Astrocyte (in vitro differentiated cells and primary cell): ENCODE measurements at regions not wholly inside any gene's neighbourhood (a gene's known extent, or its start where the extent isn't known, plus 50 kb on each side); places are given as distances from the start of the nearest gene placed in this dataset.

Experiments
- DNase-seq: peaks from one replicate; pipeline ENCODE4 v3.0.0-alpha.2; 2010; ENCODE audit warnings: low read depth
- FAIRE-seq: peaks from 2 replicates; lab custom pipeline; 2011; peaks lifted over from hg19 to GRCh38; lab: Jason Lieb, UNC
- H2AFZ ChIP-seq: 2 replicates; pipeline ENCODE4 v1.6.0; 2012; ENCODE audit warnings: low read depth, low read length, inconsistent platforms
- H3K27ac ChIP-seq: 2 replicates; pipeline ENCODE4 v1.5.1; 2011; ENCODE audit warnings: low read depth, low read length, inconsistent platforms
- H3K27me3 ChIP-seq: 2 replicates; pipeline ENCODE4 v1.6.0; 2011; ENCODE audit warnings: low read length, inconsistent platforms; ENCODE audit not compliant: insufficient read depth
- H3K36me3 ChIP-seq: 2 replicates; pipeline ENCODE4 v1.5.1; 2011; ENCODE audit warnings: low read length, inconsistent platforms; ENCODE audit not compliant: insufficient read depth
- H3K4me1 ChIP-seq: 2 replicates; pipeline ENCODE4 v1.5.1; 2011; ENCODE audit warnings: low read length, inconsistent platforms; ENCODE audit not compliant: insufficient read depth
- H3K4me2 ChIP-seq: 2 replicates; pipeline ENCODE4 v1.6.0; 2012; ENCODE audit warnings: low read length, inconsistent platforms
- H3K4me3 ChIP-seq: 2 replicates; pipeline ENCODE4 v1.5.1; 2011; ENCODE audit warnings: low read depth, mild to moderate bottlenecking, low read length, inconsistent platforms; ENCODE audit not compliant: insufficient read depth
- H3K79me2 ChIP-seq: 2 replicates; pipeline ENCODE4 v1.6.0; 2012; ENCODE audit warnings: mild to moderate bottlenecking, low read length, inconsistent platforms; ENCODE audit not compliant: insufficient read depth
- H3K9ac ChIP-seq: 2 replicates; pipeline ENCODE4 v1.6.0; 2012; ENCODE audit warnings: mild to moderate bottlenecking, low read length, inconsistent platforms
- H3K9me3 ChIP-seq: 2 replicates; pipeline ENCODE4 v1.5.1; 2012; ENCODE audit warnings: low read depth, mild to moderate bottlenecking, low read length, inconsistent platforms; ENCODE audit not compliant: insufficient read depth
- H4K20me1 ChIP-seq: 2 replicates; pipeline ENCODE4 v1.6.0; 2012; ENCODE audit warnings: low read length, inconsistent platforms; ENCODE audit not compliant: insufficient read depth
- H3K27ac Mint-ChIP-seq: one replicate; pipeline ENCODE4 v1.8.0; 2021; ENCODE audit warnings: mild to moderate bottlenecking, mixed read lengths; ENCODE audit not compliant: unreplicated experiment
- H3K27me3 Mint-ChIP-seq: one replicate; pipeline ENCODE4 v1.8.0; 2021; ENCODE audit warnings: low read depth, mixed read lengths; ENCODE audit not compliant: unreplicated experiment
- H3K36me3 Mint-ChIP-seq: one replicate; pipeline ENCODE4 v1.8.0; 2021; ENCODE audit warnings: low read depth, mixed read lengths; ENCODE audit not compliant: unreplicated experiment
- H3K4me1 Mint-ChIP-seq: one replicate; pipeline ENCODE4 v1.8.0; 2021; ENCODE audit warnings: low read depth, mixed read lengths; ENCODE audit not compliant: unreplicated experiment
- H3K4me3 Mint-ChIP-seq: one replicate; pipeline ENCODE4 v1.8.0; 2021; ENCODE audit warnings: mild to moderate bottlenecking, moderate library complexity, mixed read lengths; ENCODE audit not compliant: unreplicated experiment
- H3K9me3 Mint-ChIP-seq: one replicate; pipeline ENCODE4 v1.8.0; 2021; ENCODE audit warnings: mild to moderate bottlenecking, mixed read lengths; ENCODE audit not compliant: unreplicated experiment
- CTCF ChIP-seq: IDR thresholded peaks from 2 replicates; pipeline ENCODE4 v1.5.1; 2011; ENCODE audit warnings: low read depth, mild to moderate bottlenecking, inconsistent platforms, low read length, moderate library complexity; ENCODE audit not compliant: insufficient read depth
- EZH2 ChIP-seq: IDR thresholded peaks from 2 replicates; pipeline ENCODE4 v1.6.1; 2012; ENCODE audit warnings: mild to moderate bottlenecking, low read length, inconsistent platforms; ENCODE audit not compliant: insufficient read depth

GRCh38 chr6:119541132-119541905 is 191.8 kb upstream of the MAN1A1 start:
- H3K4me1 ChIP-seq, result peaks cover 16% of the 10 kb centered on the region
- H3K4me3 Mint-ChIP-seq, result no peak overlapping the region
- H3K36me3 Mint-ChIP-seq, result no peaks in the 10 kb centered on the region
- H4K20me1 ChIP-seq, result no peaks in the 10 kb centered on the region
- peak; percentile 99 for DNase-seq
- H2AFZ ChIP-seq, result no peak overlapping the region
- no peak overlapping the region for H3K4me3 ChIP-seq
- no peaks in the 10 kb centered on the region for H3K79me2 ChIP-seq
- peak overlapping the region; percentile 88 for H3K27ac ChIP-seq
- no peaks in the 10 kb centered on the region for H3K9me3 ChIP-seq
- peak; percentile 100 for FAIRE-seq
- H3K27me3 Mint-ChIP-seq, result no peaks in the 10 kb centered on the region
- no peak overlapping the region for H3K27ac Mint-ChIP-seq
- peak overlapping the region; percentile 71 for H3K4me2 ChIP-seq
- peak overlapping the region; percentile 64 for H3K9ac ChIP-seq
- no peaks in the 10 kb centered on the region for H3K27me3 ChIP-seq
- no peak for TF ChIP-seq EZH2
- no peak for TF ChIP-seq CTCF
- H3K4me1 Mint-ChIP-seq, result peaks cover 15% of the 10 kb centered on the region
- peaks cover 2% of the 10 kb centered on the region for H3K9me3 Mint-ChIP-seq
- no peaks in the 10 kb centered on the region for H3K36me3 ChIP-seq

GRCh38 chr6:119540417-119540816 is 190.9 kb upstream of the MAN1A1 start:
- Mint-ChIP-seq H3K4me1 (peaks cover 15% of the 10 kb centered on the region), H3K4me3 (no peak overlapping the region), H3K27ac (no peak overlapping the region), H3K36me3 (no peaks in the 10 kb centered on the region), H3K9me3 (peaks cover 2% of the 10 kb centered on the region), H3K27me3 (no peaks in the 10 kb centered on the region)
- Histone ChIP-seq H3K4me2 (peak overlapping the region; percentile 36), H3K27me3 (no peaks in the 10 kb centered on the region), H3K36me3 (no peaks in the 10 kb centered on the region), H2AFZ (no peak overlapping the region), H3K79me2 (no peaks in the 10 kb centered on the region), H4K20me1 (no peaks in the 10 kb centered on the region), H3K9me3 (no peaks in the 10 kb centered on the region), H3K9ac (no peak overlapping the region), H3K4me3 (no peak overlapping the region), H3K27ac (peak overlapping the region; percentile 88), H3K4me1 (peaks cover 16% of the 10 kb centered on the region)
- no peak for DNase-seq
- TF ChIP-seq CTCF (no peak), EZH2 (no peak)
- FAIRE-seq, result no peak

GRCh38 chr6:119539066-119539746 is 189.6 kb upstream of the MAN1A1 start:
- Mint-ChIP-seq H3K4me3 (no peak overlapping the region), H3K4me1 (peaks cover 13% of the 10 kb centered on the region), H3K27ac (no peak overlapping the region), H3K36me3 (no peaks in the 10 kb centered on the region), H3K9me3 (peaks cover 2% of the 10 kb centered on the region), H3K27me3 (no peaks in the 10 kb centered on the region)
- no peaks in the 10 kb centered on the region for H3K9me3 ChIP-seq
- no peak for TF ChIP-seq EZH2
- no peak for TF ChIP-seq CTCF
- H4K20me1 ChIP-seq, result no peaks in the 10 kb centered on the region
- no peak overlapping the region for H2AFZ ChIP-seq
- no peaks in the 10 kb centered on the region for H3K36me3 ChIP-seq
- no peak for FAIRE-seq
- H3K4me1 ChIP-seq, result peaks cover 16% of the 10 kb centered on the region
- no peak overlapping the region for H3K27ac ChIP-seq
- H3K9ac ChIP-seq, result no peak overlapping the region
- no peak overlapping the region for H3K4me3 ChIP-seq
- no peaks in the 10 kb centered on the region for H3K79me2 ChIP-seq
- H3K4me2 ChIP-seq, result no peak overlapping the region
- no peaks in the 10 kb centered on the region for H3K27me3 ChIP-seq
- DNase-seq, result no peak
